ENCODE measurements at regions not wholly inside any gene's neighbourhood (a gene's known extent, or its start where the extent isn't known, plus 50 kb on each side); places are given as distances from the start of the nearest gene placed in this dataset.

DNA sequence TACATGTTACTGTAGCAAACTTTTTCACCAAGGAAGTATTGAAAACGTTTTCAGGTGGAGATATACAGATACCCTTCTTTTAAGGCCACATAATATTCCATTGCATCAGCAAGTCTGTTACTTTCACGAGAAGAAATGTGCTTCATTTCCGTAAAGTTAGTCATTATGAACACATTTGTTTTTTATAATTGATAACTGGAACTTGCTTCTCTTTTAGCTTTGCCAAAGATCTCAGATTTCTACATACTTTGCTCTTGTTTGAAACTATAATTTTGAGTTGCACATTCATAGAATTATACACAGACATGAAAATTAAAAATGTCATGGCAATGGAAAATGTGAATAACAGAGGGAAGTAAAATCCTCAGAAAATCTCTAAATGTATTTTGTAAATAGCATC, 128.7 kb upstream of the GIMD1 start:
- no peak overlapping the region for H3K27ac ChIP-seq (ENCODE audit: insufficient read depth, low read length, poor library complexity, severe bottlenecking)
- H3K4me3 Mint-ChIP-seq: no peak overlapping the region
- H3K27ac Mint-ChIP-seq: no peak overlapping the region
- peaks cover 0 to 6% (median 0%) of the 10 kb centered on the region in 7 donors for H3K9me3 Mint-ChIP-seq
- DNase-seq: no peak
- no peaks in the 10 kb centered on the region for H3K36me3 ChIP-seq (ENCODE audit: control insufficient read depth, insufficient read depth, low read length)
- H3K27me3 Mint-ChIP-seq: peaks cover 7% of the 10 kb centered on the region
- no peak for ATAC-seq (ENCODE audit: low read depth in 2 of 2)
- no peaks in the 10 kb centered on the region for H3K4me1 ChIP-seq (ENCODE audit: control insufficient read depth, insufficient read depth, low read length, poor library complexity, severe bottlenecking)
- no peak overlapping the region for H3K4me3 ChIP-seq (ENCODE audit: low read depth, low read length)
- H3K9me3 ChIP-seq (ENCODE audit: control insufficient read depth in 2 of 2, low read length in 2 of 2): no peaks in the 10 kb centered on the region
- H3K4me1 Mint-ChIP-seq: no peaks in the 10 kb centered on the region
- H3K36me3 Mint-ChIP-seq: no peaks in the 10 kb centered on the region
- peaks cover under 1% of the 10 kb centered on the region for H3K27me3 ChIP-seq (ENCODE audit: control insufficient read depth, insufficient read depth, low read length)

DNA sequence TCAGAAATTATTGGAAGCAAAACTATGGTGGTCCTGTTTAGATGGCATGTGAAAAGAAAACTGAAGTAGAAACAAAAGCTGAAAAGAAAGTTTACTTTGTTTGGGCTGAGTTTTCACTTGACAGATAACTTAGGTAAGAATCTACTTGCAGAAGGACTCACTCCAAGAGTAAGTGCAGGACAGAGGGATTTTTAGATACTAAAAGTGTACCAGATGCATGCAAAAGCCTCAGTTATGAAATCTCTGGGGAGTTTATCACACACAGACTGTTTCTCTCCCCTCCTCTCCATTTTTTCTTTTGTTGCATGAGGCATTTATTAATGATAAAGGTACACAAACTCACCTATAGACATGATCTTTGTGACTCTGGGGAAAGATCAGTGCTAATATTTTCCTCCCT, 127.5 kb upstream of the GIMD1 start:
- DNase-seq (no peak), ATAC-seq (ENCODE audit: low read depth in 2 of 2) (no peak)
- Histone ChIP-seq H3K36me3 (ENCODE audit: control insufficient read depth, insufficient read depth, low read length) (no peaks in the 10 kb centered on the region), H3K27me3 (ENCODE audit: control insufficient read depth, insufficient read depth, low read length) (no peaks in the 10 kb centered on the region), H3K4me1 (ENCODE audit: control insufficient read depth, insufficient read depth, low read length, poor library complexity, severe bottlenecking) (no peaks in the 10 kb centered on the region), H3K4me3 (ENCODE audit: low read depth, low read length) (no peak overlapping the region), H3K27ac (ENCODE audit: insufficient read depth, low read length, poor library complexity, severe bottlenecking) (no peak overlapping the region), H3K9me3 (ENCODE audit: control insufficient read depth in 2 of 2, low read length in 2 of 2) (no peaks in the 10 kb centered on the region)
- Mint-ChIP-seq H3K36me3 (no peaks in the 10 kb centered on the region), H3K27ac (no peak overlapping the region), H3K4me1 (no peaks in the 10 kb centered on the region), H3K4me3 (no peak overlapping the region), H3K9me3 (peaks cover 0 to 3% (median 0%) of the 10 kb centered on the region in 7 donors), H3K27me3 (no peaks in the 10 kb centered on the region)

DNA sequence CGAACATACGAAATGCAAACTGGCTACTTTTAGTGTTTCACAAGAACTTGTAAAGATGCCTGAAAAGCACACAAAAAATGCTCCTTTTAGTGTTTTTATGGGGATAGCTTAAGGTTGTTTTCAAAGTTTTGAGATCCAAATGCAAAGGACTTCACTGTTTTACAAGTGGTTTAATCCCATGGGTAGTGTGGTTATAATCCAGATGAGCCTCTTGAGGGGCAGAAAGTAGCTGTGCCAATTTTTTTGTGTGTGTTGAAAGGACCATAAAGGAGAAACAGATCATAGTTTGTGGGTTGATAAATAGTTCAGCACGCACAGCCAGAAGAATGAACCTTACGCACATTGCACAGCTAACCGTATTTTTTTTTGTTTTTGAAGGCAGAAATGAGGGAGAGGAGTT, 126.9 kb upstream of the GIMD1 start:
- Histone ChIP-seq H3K27ac (ENCODE audit: insufficient read depth, low read length, poor library complexity, severe bottlenecking) (no peak overlapping the region), H3K27me3 (ENCODE audit: control insufficient read depth, insufficient read depth, low read length) (no peaks in the 10 kb centered on the region), H3K36me3 (ENCODE audit: control insufficient read depth, insufficient read depth, low read length) (no peaks in the 10 kb centered on the region), H3K4me3 (ENCODE audit: low read depth, low read length) (no peak overlapping the region), H3K9me3 (ENCODE audit: control insufficient read depth in 2 of 2, low read length in 2 of 2) (no peaks in the 10 kb centered on the region), H3K4me1 (ENCODE audit: control insufficient read depth, insufficient read depth, low read length, poor library complexity, severe bottlenecking) (no peaks in the 10 kb centered on the region)
- no peaks in the 10 kb centered on the region for H3K4me1 Mint-ChIP-seq
- H3K27me3 Mint-ChIP-seq: no peaks in the 10 kb centered on the region
- ATAC-seq (ENCODE audit: low read depth in 2 of 2) (no peak), DNase-seq (no peak)
- H3K4me3 Mint-ChIP-seq: no peak overlapping the region
- H3K9me3 Mint-ChIP-seq: peaks cover 0 to 8% (median 0%) of the 10 kb centered on the region in 7 donors
- H3K27ac Mint-ChIP-seq: no peak overlapping the region
- H3K36me3 Mint-ChIP-seq: no peaks in the 10 kb centered on the region

DNA sequence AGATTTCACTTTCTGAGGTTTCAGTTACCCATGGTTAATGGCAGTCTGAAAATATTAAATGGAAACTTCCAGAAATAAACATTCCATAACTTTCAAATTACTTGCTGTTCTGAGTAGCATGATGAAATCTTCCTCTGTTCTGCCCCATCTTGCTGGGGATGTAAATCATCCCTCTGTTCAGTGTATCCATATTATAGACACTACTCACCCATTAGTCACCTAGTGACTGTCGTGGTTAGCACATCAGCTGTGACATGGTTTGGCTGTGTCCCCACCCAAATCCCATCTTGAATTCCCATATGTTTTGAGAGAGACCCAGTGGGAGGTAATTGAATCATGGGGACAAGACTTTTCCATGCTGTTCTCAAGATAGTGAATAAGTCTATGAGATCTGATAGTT, 125.5 kb upstream of the GIMD1 start:
- Mint-ChIP-seq H3K9me3 (peaks cover 0 to 8% (median 0%) of the 10 kb centered on the region in 7 donors), H3K36me3 (no peaks in the 10 kb centered on the region), H3K27ac (no peak overlapping the region), H3K4me1 (no peaks in the 10 kb centered on the region), H3K27me3 (no peaks in the 10 kb centered on the region), H3K4me3 (no peak overlapping the region)
- ATAC-seq (ENCODE audit: low read depth in 2 of 2): no peak
- H3K4me3 ChIP-seq (ENCODE audit: low read depth, low read length): no peak overlapping the region
- H3K27me3 ChIP-seq (ENCODE audit: control insufficient read depth, insufficient read depth, low read length): no peaks in the 10 kb centered on the region
- no peaks in the 10 kb centered on the region for H3K9me3 ChIP-seq (ENCODE audit: control insufficient read depth in 2 of 2, low read length in 2 of 2)
- DNase-seq: no peak
- H3K27ac ChIP-seq (ENCODE audit: insufficient read depth, low read length, poor library complexity, severe bottlenecking): no peak overlapping the region
- H3K4me1 ChIP-seq (ENCODE audit: control insufficient read depth, insufficient read depth, low read length, poor library complexity, severe bottlenecking): no peaks in the 10 kb centered on the region
- no peaks in the 10 kb centered on the region for H3K36me3 ChIP-seq (ENCODE audit: control insufficient read depth, insufficient read depth, low read length)

DNA sequence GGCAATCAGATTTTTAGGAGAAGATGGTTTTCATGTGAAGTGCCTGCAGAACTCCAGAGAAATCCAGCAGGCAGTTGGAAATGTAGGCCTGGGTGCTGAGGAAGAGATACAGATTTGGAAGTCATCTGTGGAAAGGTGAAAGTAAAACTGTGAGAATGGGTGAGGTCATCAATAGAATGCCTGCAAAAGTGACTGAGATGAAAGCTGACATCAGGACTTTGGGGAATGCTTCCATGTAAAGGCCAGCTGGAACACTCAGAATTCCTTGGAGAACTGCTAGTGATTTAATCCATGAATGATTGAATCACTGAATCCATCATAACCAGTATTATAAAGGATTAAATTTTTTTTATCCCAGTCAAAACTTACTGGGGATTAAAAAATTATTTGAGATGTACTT, 124.5 kb upstream of the GIMD1 start:
- no peak overlapping the region for H3K4me3 Mint-ChIP-seq
- H3K27me3 Mint-ChIP-seq: no peaks in the 10 kb centered on the region
- Histone ChIP-seq H3K27ac (ENCODE audit: insufficient read depth, low read length, poor library complexity, severe bottlenecking) (no peak overlapping the region), H3K9me3 (ENCODE audit: control insufficient read depth in 2 of 2, low read length in 2 of 2) (no peaks in the 10 kb centered on the region), H3K27me3 (ENCODE audit: control insufficient read depth, insufficient read depth, low read length) (no peaks in the 10 kb centered on the region), H3K4me1 (ENCODE audit: control insufficient read depth, insufficient read depth, low read length, poor library complexity, severe bottlenecking) (no peaks in the 10 kb centered on the region), H3K36me3 (ENCODE audit: control insufficient read depth, insufficient read depth, low read length) (no peaks in the 10 kb centered on the region), H3K4me3 (ENCODE audit: low read depth, low read length) (no peak overlapping the region)
- H3K27ac Mint-ChIP-seq: no peak overlapping the region
- no peaks in the 10 kb centered on the region for H3K4me1 Mint-ChIP-seq
- ATAC-seq (ENCODE audit: low read depth in 2 of 2) (no peak), DNase-seq (no peak)
- peaks cover 0 to 8% (median 0%) of the 10 kb centered on the region in 7 donors for H3K9me3 Mint-ChIP-seq
- H3K36me3 Mint-ChIP-seq: no peaks in the 10 kb centered on the region

DNA sequence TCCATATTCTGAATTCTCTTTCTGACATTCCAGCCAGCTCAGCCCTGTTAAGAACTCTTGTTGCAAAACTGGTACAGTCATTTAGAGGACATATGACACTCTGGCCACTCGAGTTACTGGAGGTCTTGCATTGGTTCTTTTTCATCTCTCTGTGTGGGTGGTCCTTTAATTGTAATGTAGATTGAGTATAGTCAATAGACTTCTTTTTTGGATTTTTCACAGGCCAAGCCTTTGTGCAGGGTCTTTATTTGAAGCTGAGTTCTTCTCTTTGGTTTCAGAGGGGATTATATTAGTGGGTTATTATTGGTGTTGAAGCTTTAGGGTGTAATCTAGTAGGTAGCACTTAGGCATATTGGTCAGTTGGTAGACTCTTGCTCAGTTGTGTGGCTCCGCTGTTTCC, 118.0 kb upstream of the GIMD1 start:
- H3K36me3 ChIP-seq (ENCODE audit: control insufficient read depth, insufficient read depth, low read length): no peaks in the 10 kb centered on the region
- no peak overlapping the region for H3K4me3 Mint-ChIP-seq
- H3K27me3 ChIP-seq (ENCODE audit: control insufficient read depth, insufficient read depth, low read length): peaks cover 5% of the 10 kb centered on the region
- no peaks in the 10 kb centered on the region for H3K36me3 Mint-ChIP-seq
- no peaks in the 10 kb centered on the region for H3K4me1 ChIP-seq (ENCODE audit: control insufficient read depth, insufficient read depth, low read length, poor library complexity, severe bottlenecking)
- no peaks in the 10 kb centered on the region for H3K4me1 Mint-ChIP-seq
- no peak overlapping the region for H3K27ac Mint-ChIP-seq
- DNase-seq (no peak), ATAC-seq (ENCODE audit: low read depth in 2 of 2) (no peak)
- no peak overlapping the region for H3K27ac ChIP-seq (ENCODE audit: insufficient read depth, low read length, poor library complexity, severe bottlenecking)
- no peaks in the 10 kb centered on the region for H3K9me3 ChIP-seq (ENCODE audit: control insufficient read depth in 2 of 2, low read length in 2 of 2)
- H3K4me3 ChIP-seq (ENCODE audit: low read depth, low read length): no peak overlapping the region
- peaks cover 0 to 11% (median 1%) of the 10 kb centered on the region in 7 donors for H3K9me3 Mint-ChIP-seq
- H3K27me3 Mint-ChIP-seq: peaks cover 4% of the 10 kb centered on the region

DNA sequence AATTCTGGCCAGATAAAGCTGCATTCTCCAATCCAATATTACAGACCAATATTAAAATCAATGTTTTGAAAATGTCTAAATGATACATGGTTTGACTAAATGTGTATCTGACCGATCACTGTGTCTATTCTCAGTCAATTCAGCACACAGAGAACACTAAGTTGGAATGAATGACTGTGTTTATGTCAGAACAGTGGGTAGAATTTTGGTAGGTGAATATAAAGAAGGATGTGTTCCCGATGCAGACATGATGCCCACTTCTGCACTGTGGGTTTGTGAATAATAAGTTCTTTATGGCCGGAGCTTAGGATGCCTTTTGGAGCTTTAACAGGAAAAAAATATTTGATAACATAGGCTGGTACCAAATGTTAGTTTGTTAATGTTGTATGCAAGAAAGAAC, 113.2 kb upstream of the GIMD1 start:
- H3K4me3 Mint-ChIP-seq: no peak overlapping the region
- H3K27ac Mint-ChIP-seq: peak overlapping the region in 1 of 3 donors; percentile 34
- peaks cover 4% of the 10 kb centered on the region for H3K27me3 Mint-ChIP-seq
- Histone ChIP-seq H3K4me3 (ENCODE audit: low read depth, low read length) (no peak overlapping the region), H3K27me3 (ENCODE audit: control insufficient read depth, insufficient read depth, low read length) (peaks cover 5% of the 10 kb centered on the region), H3K4me1 (ENCODE audit: control insufficient read depth, insufficient read depth, low read length, poor library complexity, severe bottlenecking) (no peaks in the 10 kb centered on the region), H3K27ac (ENCODE audit: insufficient read depth, low read length, poor library complexity, severe bottlenecking) (no peak overlapping the region), H3K9me3 (ENCODE audit: control insufficient read depth in 2 of 2, low read length in 2 of 2) (no peaks in the 10 kb centered on the region), H3K36me3 (ENCODE audit: control insufficient read depth, insufficient read depth, low read length) (no peaks in the 10 kb centered on the region)
- DNase-seq (no peak), ATAC-seq (ENCODE audit: low read depth in 2 of 2) (no peak)
- H3K36me3 Mint-ChIP-seq: no peaks in the 10 kb centered on the region
- H3K4me1 Mint-ChIP-seq: no peaks in the 10 kb centered on the region
- peaks cover 0 to 11% (median 0%) of the 10 kb centered on the region in 7 donors for H3K9me3 Mint-ChIP-seq

DNA sequence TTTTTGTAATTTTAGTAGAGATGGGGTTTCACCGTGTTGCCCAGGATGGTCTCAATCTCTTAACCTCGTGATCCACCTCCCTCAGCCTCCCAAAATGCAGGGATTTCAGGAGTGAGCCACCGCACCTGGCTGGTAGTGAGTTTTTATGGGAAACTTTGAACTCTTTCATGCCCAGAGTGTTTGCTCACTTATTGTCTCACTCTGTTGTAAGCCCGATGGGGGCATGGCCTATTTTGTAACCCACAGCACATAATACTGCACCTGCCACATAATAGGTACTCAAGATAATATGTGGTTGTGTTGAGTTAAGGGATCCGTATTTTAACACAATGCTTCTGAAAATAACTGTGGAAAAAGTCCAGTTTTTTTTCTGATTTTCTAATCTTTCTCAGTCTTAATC, 109.6 kb upstream of the GIMD1 start:
- Mint-ChIP-seq H3K4me3 (no peak overlapping the region), H3K27me3 (peaks cover 4% of the 10 kb centered on the region), H3K4me1 (no peaks in the 10 kb centered on the region), H3K27ac (no peak overlapping the region), H3K36me3 (no peaks in the 10 kb centered on the region), H3K9me3 (peaks cover 0 to 5% (median 0%) of the 10 kb centered on the region in 7 donors)
- H3K27ac ChIP-seq (ENCODE audit: insufficient read depth, low read length, poor library complexity, severe bottlenecking): no peak overlapping the region
- H3K36me3 ChIP-seq (ENCODE audit: control insufficient read depth, insufficient read depth, low read length): no peaks in the 10 kb centered on the region
- ATAC-seq (ENCODE audit: low read depth in 2 of 2) (no peak), DNase-seq (no peak)
- H3K4me3 ChIP-seq (ENCODE audit: low read depth, low read length): no peak overlapping the region
- peaks cover 2% of the 10 kb centered on the region for H3K27me3 ChIP-seq (ENCODE audit: control insufficient read depth, insufficient read depth, low read length)
- no peaks in the 10 kb centered on the region for H3K4me1 ChIP-seq (ENCODE audit: control insufficient read depth, insufficient read depth, low read length, poor library complexity, severe bottlenecking)
- H3K9me3 ChIP-seq (ENCODE audit: control insufficient read depth in 2 of 2, low read length in 2 of 2): no peaks in the 10 kb centered on the region
